Endothelial cell of umbilical vein (primary cell): ENCODE measurements at regions not wholly inside any gene's neighbourhood (a gene's known extent, or its start where the extent isn't known, plus 50 kb on each side); places are given as distances from the start of the nearest gene placed in this dataset.

Source experiments
- BruUV-seq: library from RNA; stranded (reverse); fragments of 400-500 nt; replicated peaks from 2 replicates; lab custom pipeline; 2021; lab: Mats Ljungman, UMichigan
- CTCF ChIA-PET: fragments of 300-600, 350-600 bp; sonication (Branson Sonifier 250); formaldehyde crosslinking; loops from one replicate; lab custom pipeline; 2021; ENCODE audit warnings: antibody characterized with exemption, inconsistent platforms; lab: Charles Lee
- POLR2A ChIA-PET: fragments of 300-600, 350-600 bp; sonication (Branson Sonifier 250); formaldehyde crosslinking; loops from one replicate; lab custom pipeline; 2021; ENCODE audit warnings: antibody characterized with exemption, inconsistent platforms; lab: Charles Lee
- DNase-seq: peaks from one replicate; pipeline ENCODE4 v3.0.0-alpha.2; 2011; ENCODE audit warnings: low read depth, low spot score
- FAIRE-seq: peaks from 2 replicates; lab custom pipeline; 2011; peaks lifted over from hg19 to GRCh38; lab: Jason Lieb, UNC
- H2AFZ ChIP-seq: 2 replicates; pipeline ENCODE4 v1.6.0; 2012; ENCODE audit warnings: low read depth, low read length, control low read depth, inconsistent platforms
- H3K27ac ChIP-seq: 2 replicates; pipeline ENCODE4 v1.5.1; 2011; ENCODE audit warnings: low read depth, mild to moderate bottlenecking, control low read depth, low read length, moderate library complexity; ENCODE audit not compliant: insufficient read depth
- H3K27me3 ChIP-seq, 2 experiments: 2 replicates each; pipeline versions ENCODE4 v1.6.0 to v1.6.1; 2011; ENCODE audit warnings: low read length in 2 of 2, mixed read lengths in 1 of 2; ENCODE audit not compliant: control insufficient read depth in 2 of 2, insufficient read depth in 2 of 2
- H3K36me3 ChIP-seq, 2 experiments: 2 replicates in 1 of 2; 3 replicates in 1 of 2; pipeline ENCODE4 v1.5.1; 2011; ENCODE audit warnings: low read length in 2 of 2, mild to moderate bottlenecking in 1 of 2, moderate library complexity in 1 of 2; ENCODE audit not compliant: control insufficient read depth in 2 of 2, insufficient read depth in 2 of 2; ENCODE audit errors: extremely low read depth in 1 of 2
- H3K4me1 ChIP-seq: 3 replicates; pipeline ENCODE4 v1.5.1; 2011; ENCODE audit warnings: mild to moderate bottlenecking, low read length; ENCODE audit not compliant: control insufficient read depth, insufficient read depth; ENCODE audit errors: extremely low read depth
- H3K4me2 ChIP-seq: 2 replicates; pipeline ENCODE4 v1.6.1; 2011; ENCODE audit warnings: low read length, control low read depth, mixed read lengths; ENCODE audit not compliant: insufficient read depth
- H3K4me3 ChIP-seq, 3 experiments: fragments of 200-600 bp in 1 of 3; sonication (generic), shearing (Covaris generic) in 1 of 3; replicated peaks in 1 of 3; 2 replicates each; pipeline ENCODE4 v1.5.1; 2011 to 2016; ENCODE audit warnings: control low read depth in 3 of 3, low read length in 3 of 3, mild to moderate bottlenecking in 2 of 3, inconsistent platforms in 1 of 3, low read depth in 1 of 3, moderate library complexity in 1 of 3; ENCODE audit not compliant: insufficient read depth in 1 of 3
- H3K79me2 ChIP-seq: 2 replicates; pipeline ENCODE4 v1.6.0; 2012; ENCODE audit warnings: low read length, inconsistent platforms; ENCODE audit not compliant: control insufficient read depth, insufficient read depth
- H3K9ac ChIP-seq: replicated peaks from 2 replicates; pipeline ENCODE3; 2011; ENCODE audit warnings: low read length, control low read depth; ENCODE audit not compliant: insufficient read depth; ENCODE audit errors: extremely low read depth
- H3K9me1 ChIP-seq: replicated peaks from 3 replicates; pipeline ENCODE4 v1.6.0; 2011; ENCODE audit warnings: mild to moderate bottlenecking, low read length; ENCODE audit not compliant: control insufficient read depth, insufficient read depth; ENCODE audit errors: extremely low read depth
- H3K9me3 ChIP-seq: replicated peaks from 2 replicates; pipeline ENCODE4 v1.5.1; 2012; ENCODE audit warnings: low read length, inconsistent platforms; ENCODE audit not compliant: control insufficient read depth, insufficient read depth
- H4K20me1 ChIP-seq: replicated peaks from 2 replicates; pipeline ENCODE3; 2011; ENCODE audit warnings: mild to moderate bottlenecking, low read length; ENCODE audit not compliant: control insufficient read depth, insufficient read depth; ENCODE audit errors: extremely low read depth
- CTCF ChIP-seq, 2 donors: IDR thresholded peaks; 1 replicate in 1 of 2; 2 replicates in 1 of 2; pipeline ENCODE4 v1.5.1; 2011; ENCODE audit warnings: low read length in 2 of 2, mild to moderate bottlenecking in 2 of 2, moderate library complexity in 2 of 2, control low read depth in 1 of 2, inconsistent platforms in 1 of 2, low read depth in 1 of 2; ENCODE audit not compliant: insufficient read depth in 1 of 2; ENCODE audit errors: extremely low read depth in 1 of 2
- EZH2 ChIP-seq: IDR thresholded peaks from 2 replicates; pipeline ENCODE4 v1.6.1; 2012; ENCODE audit warnings: borderline replicate concordance, low read depth, mild to moderate bottlenecking, moderate library complexity, low read length, inconsistent platforms; ENCODE audit not compliant: severe bottlenecking
- FOS ChIP-seq: IDR thresholded peaks from 2 replicates; pipeline ENCODE4 v1.6.1; 2011; ENCODE audit warnings: mild to moderate bottlenecking, low read length, moderate library complexity, borderline replicate concordance; ENCODE audit not compliant: insufficient read depth
- GATA2 ChIP-seq: IDR thresholded peaks from 2 replicates; pipeline ENCODE4 v1.7.0; 2011; ENCODE audit warnings: low read depth, mild to moderate bottlenecking, moderate library complexity, mixed read lengths, low read length; ENCODE audit not compliant: insufficient read length, insufficient read depth
- JUN ChIP-seq: IDR thresholded peaks from 2 replicates; pipeline ENCODE4 v1.6.1; 2011; ENCODE audit warnings: borderline replicate concordance, low read depth; ENCODE audit not compliant: insufficient read length, insufficient read depth
- MAX ChIP-seq: IDR thresholded peaks from 2 replicates; pipeline ENCODE4 v1.6.1; 2011; ENCODE audit not compliant: insufficient read depth, insufficient read length
- MYC ChIP-seq: IDR thresholded peaks from one replicate; pipeline ENCODE4 v1.6.1; 2011; ENCODE audit warnings: mild to moderate bottlenecking, low read depth, low read length
- POLR2A ChIP-seq: IDR thresholded peaks from 2 replicates; pipeline ENCODE4 v1.6.1; 2012; ENCODE audit warnings: low read depth, mild to moderate bottlenecking, control low read depth, low read length
- POLR2AphosphoS5 ChIP-seq: IDR thresholded peaks from 2 replicates; pipeline ENCODE4 v1.6.1; 2012; ENCODE audit warnings: low read depth, mild to moderate bottlenecking, control low read depth, low read length, moderate library complexity; ENCODE audit not compliant: insufficient read depth
- dilution Hi-C: fragments of 300-500 bp; cut with MboI; formaldehyde crosslinking; loops from one replicate; pipeline ENCODE4 v1.15.0; 2019; ENCODE audit warnings: low sequenced_read_pairs; ENCODE audit not compliant: extremely low pct_ligation_motif_present
- intact Hi-C: fragments of 100-400 bp; cut with micrococcal nuclease; formaldehyde crosslinking; loops from one replicate; pipeline ENCODE4 v1.10.0; 2022

- H3K79me2 ChIP-seq: no peaks in the 10 kb centered on the region
- no peak for FAIRE-seq
- H3K9me1 ChIP-seq: no peaks in the 10 kb centered on the region
- no peak overlapping the region for H3K4me3 ChIP-seq
- peaks cover 0 to 4% of the 10 kb centered on the region in 2 experiments for H3K27me3 ChIP-seq
- H4K20me1 ChIP-seq: no peaks in the 10 kb centered on the region
- no peak overlapping the region for H3K9ac ChIP-seq
- DNase-seq: no peak
- no peak overlapping the region for H3K27ac ChIP-seq
- ChIA-PET POLR2A (no interaction called here), CTCF (no interaction called here)
- no peaks in the 10 kb centered on the region for H3K36me3 ChIP-seq
- H3K9me3 ChIP-seq: no peaks in the 10 kb centered on the region
- H3K4me2 ChIP-seq: no peak overlapping the region
- dilution Hi-C loops (no loop called here), intact Hi-C loops (no loop called here)
- no peak for TF ChIP-seq MAX
- TF ChIP-seq POLR2AphosphoS5: no peak
- no peak for TF ChIP-seq EZH2
- no peak for TF ChIP-seq JUN
- no peak for TF ChIP-seq MYC
- TF ChIP-seq GATA2: no peak
- TF ChIP-seq POLR2A: no peak
- TF ChIP-seq FOS: no peak
- TF ChIP-seq CTCF (IDR thresholded peaks at IDR 0.05; ENCODE audit: extremely low read depth in 1 of 2, insufficient read depth in 1 of 2, low read depth in 1 of 2, low read length in 2 of 2): no peak
- H3K4me1 ChIP-seq: no peaks in the 10 kb centered on the region
- H2AFZ ChIP-seq: no peak overlapping the region
- no TSS peak for BruUV-seq
These were observed 172.5 kb downstream of the IER5 start for GRCh38 chr1:181260994-181261393.
